Islet of Langerhans (tissue), 1 donor: ENCODE measurements at regions not wholly inside any gene's neighbourhood (a gene's known extent, or its start where the extent isn't known, plus 50 kb on each side); places are given as distances from the start of the nearest gene placed in this dataset.
"Not testable (repeated sequence)": the region's sequence is repeated elsewhere in the genome, so short reads cannot be mapped to it uniquely, and the experiment has no call there.

ENCODE experiments used
- FAIRE-seq: peaks from one replicate; lab custom pipeline; 2011; peaks lifted over from hg19 to GRCh38; lab: Jason Lieb, UNC

DNA sequence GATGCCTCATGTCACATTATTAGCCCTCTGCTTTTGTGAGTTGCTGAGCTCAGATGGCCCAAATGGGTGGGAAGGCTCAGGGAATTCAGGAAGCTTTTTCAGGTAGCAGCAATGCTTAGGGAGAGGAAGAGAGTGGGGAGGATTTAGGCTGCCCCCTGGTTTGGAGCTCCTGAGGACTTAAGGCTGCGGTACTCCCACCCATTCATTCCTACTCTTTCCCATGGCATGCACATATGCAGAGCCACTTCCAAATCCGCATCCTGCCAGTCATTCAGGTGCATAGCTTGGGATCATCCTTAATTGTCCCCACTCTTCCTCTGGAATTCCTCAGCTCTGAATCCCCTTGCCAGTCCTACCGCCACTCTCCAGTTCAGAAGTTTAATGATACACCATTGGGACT is 343.1 kb upstream of the FRG2C start:
- FAIRE-seq: no peak

DNA sequence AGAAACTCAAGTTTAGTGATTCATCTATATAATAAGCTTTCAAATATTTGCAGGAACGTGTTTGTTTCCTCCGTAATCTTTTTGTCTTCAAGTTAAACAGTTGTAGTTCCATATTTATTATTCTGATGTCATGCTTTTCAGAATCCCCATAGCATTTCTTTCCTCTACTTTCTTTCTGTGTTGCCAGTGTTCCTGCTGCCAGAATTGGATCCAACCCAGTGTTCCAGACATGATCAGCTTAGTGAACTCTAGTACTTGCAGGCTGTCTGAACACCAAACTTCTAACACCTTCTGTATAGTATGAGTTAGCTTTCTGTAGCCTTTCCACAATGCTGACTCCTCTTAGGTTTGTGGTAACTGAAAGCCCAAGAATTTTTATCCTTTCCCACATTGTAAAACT is 340.2 kb upstream of the FRG2C start:
- not testable (repeated sequence) for FAIRE-seq

DNA sequence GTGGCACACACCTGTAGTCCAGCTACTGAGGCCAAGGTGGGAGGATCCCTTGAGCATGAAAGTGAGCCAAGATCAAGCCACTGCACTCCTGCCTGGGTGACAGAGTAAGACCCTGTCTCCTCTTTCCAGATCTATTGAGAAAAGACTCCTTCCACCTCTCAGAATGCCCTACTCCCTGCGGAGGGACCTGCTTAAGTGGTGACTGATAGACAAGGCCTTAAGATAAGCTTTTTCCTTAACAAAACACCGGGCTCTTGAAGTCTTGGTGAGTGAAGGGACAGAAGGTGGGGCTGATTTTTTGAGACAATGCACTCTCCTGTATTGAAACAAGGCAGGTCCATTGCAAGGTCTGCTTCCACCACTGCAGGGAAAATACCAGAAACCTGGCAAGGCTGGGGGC is 338.4 kb upstream of the FRG2C start:
- FAIRE-seq: no peak

- FAIRE-seq: no peak
These were observed 336.7 kb upstream of the FRG2C start for GRCh38 chr3:75327453-75327852.

- no peak for FAIRE-seq
These were observed 334.5 kb upstream of the FRG2C start for GRCh38 chr3:75329476-75330097.

DNA sequence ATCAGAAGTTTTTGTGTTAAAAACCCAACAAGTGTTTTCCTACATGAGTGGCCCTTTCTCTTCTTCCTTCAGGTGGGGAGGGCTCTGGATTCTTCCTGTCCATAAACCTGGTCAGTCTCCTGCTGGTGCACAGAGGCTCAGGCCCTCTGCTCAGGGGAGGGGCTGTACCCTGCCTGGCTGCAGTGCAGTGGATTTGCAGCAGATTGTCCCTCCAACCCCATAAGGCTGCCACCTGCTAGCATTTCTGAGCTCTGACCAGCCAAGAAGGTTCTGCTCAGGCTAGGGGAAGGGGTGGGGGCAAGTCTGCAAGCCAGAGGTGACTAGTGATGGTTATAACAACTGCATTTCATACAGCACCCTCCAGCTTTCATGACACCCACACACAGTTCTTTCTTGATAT is 333.7 kb upstream of the FRG2C start:
- FAIRE-seq: not testable (repeated sequence)

DNA sequence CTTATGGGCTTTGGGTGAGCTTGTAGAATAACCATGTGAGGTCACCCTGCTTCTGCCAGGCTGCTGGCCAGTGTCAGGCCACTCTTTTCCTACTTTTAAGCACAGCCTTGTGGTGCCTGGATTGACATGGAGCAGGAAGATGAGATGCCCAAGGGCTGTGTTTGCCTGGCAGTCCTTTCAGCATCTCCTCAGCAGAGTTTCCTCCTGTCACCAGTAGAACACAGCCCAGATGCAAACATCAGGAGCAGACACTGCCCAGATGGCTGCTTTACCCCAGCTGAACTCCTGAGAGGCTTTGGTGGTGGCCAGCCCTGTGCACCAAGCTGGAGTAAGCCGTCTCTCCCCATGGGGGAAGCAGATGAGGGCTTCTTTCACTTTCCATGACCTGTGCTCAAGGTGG is 332.0 kb upstream of the FRG2C start:
- not testable (repeated sequence) for FAIRE-seq

GRCh38 chr3:75332794-75333193 is 331.3 kb upstream of the FRG2C start:
- FAIRE-seq: no peak

GRCh38 chr3:75334299-75334698 is 329.8 kb upstream of the FRG2C start:
- no peak for FAIRE-seq

GRCh38 chr3:75337226-75337900 is 326.8 kb upstream of the FRG2C start:
- FAIRE-seq: no peak

GRCh38 chr3:75338342-75338741 is 325.8 kb upstream of the FRG2C start:
- no peak for FAIRE-seq

DNA sequence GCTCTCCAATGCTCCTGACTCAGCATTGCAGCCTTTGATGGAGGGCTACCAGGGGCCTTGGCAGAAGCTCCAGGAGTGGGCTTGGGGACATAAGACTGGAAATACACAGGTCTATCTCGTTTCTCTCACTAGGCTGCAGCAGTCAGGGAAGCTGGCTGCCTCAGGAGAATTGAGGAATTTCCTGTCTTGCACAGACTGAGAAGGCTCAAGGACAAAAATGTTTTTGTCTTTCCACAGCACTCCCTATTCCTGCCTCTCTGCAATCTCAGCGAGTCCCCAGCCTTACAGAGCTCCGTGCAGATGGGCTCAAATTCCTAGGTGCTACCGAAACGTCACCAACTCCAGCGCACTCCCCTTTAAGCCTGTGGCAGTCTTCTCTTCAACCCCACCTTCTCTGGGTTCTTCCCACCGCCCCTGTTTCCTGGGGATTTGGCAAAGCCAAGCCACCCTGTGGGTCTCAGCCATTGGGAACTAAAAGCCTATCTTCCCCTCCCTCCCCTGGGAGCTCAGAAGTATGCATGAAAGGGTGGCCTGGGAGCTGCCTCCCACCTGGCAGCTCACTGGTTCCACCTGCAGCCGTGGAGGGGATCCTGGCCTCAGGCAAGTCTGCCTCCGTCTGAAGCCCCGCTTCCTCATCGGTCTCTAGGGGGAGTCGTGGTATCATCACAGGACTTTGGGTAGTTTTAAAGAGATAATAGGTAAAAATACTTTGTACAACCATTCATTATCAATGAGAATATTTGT is 322.6 kb upstream of the FRG2C start:
- no peak for FAIRE-seq

GRCh38 chr3:75342425-75342824 is 321.7 kb upstream of the FRG2C start:
- FAIRE-seq: no peak

- FAIRE-seq: not testable (repeated sequence)
These were observed 313.6 kb upstream of the FRG2C start for GRCh38 chr3:75350536-75350935.

GRCh38 chr3:75362086-75362784 is 301.9 kb upstream of the FRG2C start:
- not testable (repeated sequence) for FAIRE-seq

- FAIRE-seq: not testable (repeated sequence)
These were observed 291.2 kb upstream of the FRG2C start for GRCh38 chr3:75372964-75373363.

- FAIRE-seq: not testable (repeated sequence)
These were observed 284.3 kb upstream of the FRG2C start for GRCh38 chr3:75379840-75380239.

DNA sequence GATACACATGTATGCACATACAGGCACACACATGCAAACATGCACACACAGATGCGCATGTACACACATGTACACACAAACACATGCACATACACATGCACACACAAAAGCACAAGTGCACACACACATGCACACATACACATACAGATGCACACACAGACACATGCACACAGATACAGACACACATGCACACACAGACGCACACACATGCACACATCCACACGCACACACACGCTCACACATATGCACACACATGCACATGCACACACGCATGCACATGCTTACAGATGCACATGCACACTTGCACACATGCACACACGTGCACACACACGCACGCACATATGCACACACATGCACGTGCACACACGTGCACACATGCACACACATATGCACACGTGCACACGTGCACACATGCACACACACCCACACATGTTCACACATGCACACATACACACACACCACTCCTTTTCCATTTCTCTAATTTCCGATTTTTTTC is 283.8 kb upstream of the FRG2C start:
- no peak for FAIRE-seq

DNA sequence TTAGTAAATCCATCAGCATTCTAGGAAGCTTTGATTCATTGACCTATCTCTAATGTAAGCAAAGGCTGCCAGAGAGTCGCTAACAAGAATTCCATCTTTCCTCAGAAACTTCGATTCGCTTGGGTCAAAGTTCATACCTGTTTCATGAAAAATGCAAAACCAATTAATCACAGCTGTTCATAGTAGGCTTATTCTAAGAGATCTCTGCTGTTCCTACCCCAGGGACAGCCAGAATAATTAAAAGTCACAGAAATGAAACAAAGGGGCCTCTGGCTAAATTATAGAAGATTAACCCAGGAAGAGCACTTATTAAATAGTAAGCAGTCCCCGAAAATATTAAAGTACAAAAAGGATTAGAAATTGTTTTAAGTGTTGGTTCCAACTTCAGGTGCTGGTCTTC is 280.1 kb upstream of the FRG2C start:
- not testable (repeated sequence) for FAIRE-seq

DNA sequence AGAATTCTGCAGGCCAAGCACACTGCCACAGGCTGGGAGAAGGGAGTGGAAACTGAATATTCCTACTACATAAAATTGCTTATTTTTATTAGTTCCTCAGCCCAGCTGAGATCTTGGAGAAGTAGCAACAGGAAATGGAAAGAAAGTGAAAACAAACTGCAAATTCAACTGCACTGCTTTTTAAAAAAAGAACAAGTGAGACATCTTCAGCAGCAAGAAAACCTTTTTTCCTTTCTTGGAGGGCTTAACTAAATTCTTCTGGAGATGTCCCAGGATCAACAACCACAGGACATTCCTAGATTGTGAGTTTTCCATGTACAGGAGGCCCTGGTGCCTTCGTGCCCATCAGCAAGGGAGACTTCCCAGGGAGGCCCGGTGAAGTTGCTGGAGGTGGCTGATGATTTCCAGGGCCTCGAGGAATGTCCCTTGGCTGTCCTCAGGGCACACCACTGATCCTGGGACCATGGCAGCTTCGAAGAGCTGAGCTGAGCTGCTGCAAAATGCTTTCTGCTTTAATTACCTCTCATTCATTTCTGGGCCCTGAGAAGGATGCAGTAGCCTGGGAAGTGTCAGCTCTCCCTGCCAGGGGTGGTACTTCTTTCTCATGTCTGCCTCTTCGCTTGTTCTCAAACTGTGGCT is 275.5 kb upstream of the FRG2C start:
- FAIRE-seq: not testable (repeated sequence)

GRCh38 chr3:75393288-75393694 is 270.8 kb upstream of the FRG2C start:
- not testable (repeated sequence) for FAIRE-seq

GRCh38 chr3:75394102-75394501 is 270.0 kb upstream of the FRG2C start:
- FAIRE-seq: not testable (repeated sequence)
